H1 (cell line): ENCODE measurements at regions not wholly inside any gene's neighbourhood (a gene's known extent, or its start where the extent isn't known, plus 50 kb on each side); places are given as distances from the start of the nearest gene placed in this dataset.

Source experiments
- CTCF ChIA-PET: fragments of 300-600 bp; sonication (Branson Sonifier 250); formaldehyde crosslinking; loops from one replicate; lab custom pipeline; 2021; ENCODE audit not compliant: partially characterized antibody; lab: Charles Lee
- POLR2A ChIA-PET: fragments of 300-600 bp; sonication (Branson Sonifier 250); formaldehyde crosslinking; loops from one replicate; lab custom pipeline; 2021; ENCODE audit warnings: inconsistent platforms; ENCODE audit not compliant: partially characterized antibody; lab: Charles Lee
- DNase-seq, 2 experiments: peaks; one replicate each; pipeline versions ENCODE4 v3.0.0 to v3.0.0-alpha.2; 2010 to 2022; ENCODE audit warnings: low spot score in 2 of 2, low read depth in 1 of 2, mixed read lengths in 1 of 2
- FAIRE-seq: peaks from 2 replicates; lab custom pipeline; 2011; peaks lifted over from hg19 to GRCh38; lab: Jason Lieb, UNC
- H2AFZ ChIP-seq: 2 replicates; pipeline ENCODE4 v1.8.1; 2012; ENCODE audit warnings: low read length, inconsistent platforms
- H2AK5ac ChIP-seq: 2 replicates; pipeline ENCODE4 v1.6.1; 2013; ENCODE audit warnings: low read depth, low read length
- H2BK120ac ChIP-seq: replicated peaks from 2 replicates; pipeline ENCODE3; 2013; ENCODE audit warnings: low read depth, low read length, inconsistent platforms
- H2BK12ac ChIP-seq: 2 replicates; pipeline ENCODE4 v1.6.1; 2013; ENCODE audit warnings: low read depth, low read length
- H2BK15ac ChIP-seq: 2 replicates; pipeline ENCODE4 v1.6.1; 2013; ENCODE audit warnings: low read length
- H2BK20ac ChIP-seq: 2 replicates; pipeline ENCODE4 v1.6.1; 2013; ENCODE audit warnings: low read length
- H2BK5ac ChIP-seq: 2 replicates; pipeline ENCODE4 v1.6.1; 2013; ENCODE audit warnings: low read depth, low read length
- H3K14ac ChIP-seq: 2 replicates; pipeline ENCODE4 v1.6.1; 2013; ENCODE audit warnings: inconsistent platforms; ENCODE audit not compliant: insufficient read length
- H3K18ac ChIP-seq: 2 replicates; pipeline ENCODE4 v1.6.1; 2013; ENCODE audit warnings: low read length; ENCODE audit errors: extremely low read depth
- H3K23ac ChIP-seq: 2 replicates; pipeline ENCODE4 v1.6.1; 2013; ENCODE audit warnings: inconsistent platforms; ENCODE audit not compliant: insufficient read length
- H3K23me2 ChIP-seq: 2 replicates; pipeline ENCODE4 v1.6.1; 2013; ENCODE audit warnings: low read depth, low read length
- H3K27ac ChIP-seq: 2 replicates; pipeline ENCODE4 v1.6.1; 2011; ENCODE audit warnings: low read depth, low read length, inconsistent platforms
- H3K27me3 ChIP-seq, 4 experiments: replicated peaks in 1 of 4; 1 replicate in 1 of 4; 2 replicates in 3 of 4; pipeline versions ENCODE4 v1.6.1 to v1.8.1; 2011 to 2013; ENCODE audit warnings: low read length in 3 of 4, mild to moderate bottlenecking in 3 of 4, inconsistent platforms in 2 of 4, mixed read lengths in 2 of 4, moderate library complexity in 1 of 4; ENCODE audit not compliant: control insufficient read depth in 3 of 4, insufficient read depth in 3 of 4; ENCODE audit errors: extremely low read depth in 1 of 4
- H3K36me3 ChIP-seq, 4 experiments: 2 replicates each; pipeline versions ENCODE4 v1.6.1 to v1.8.1; 2011 to 2013; ENCODE audit warnings: mild to moderate bottlenecking in 4 of 4, low read length in 3 of 4, moderate library complexity in 2 of 4, control low read depth in 1 of 4, inconsistent platforms in 1 of 4; ENCODE audit not compliant: insufficient read depth in 4 of 4, control insufficient read depth in 2 of 4
- H3K4ac ChIP-seq: replicated peaks from 2 replicates; pipeline ENCODE3; 2013; ENCODE audit warnings: low read length, low read depth, mixed read lengths, inconsistent platforms; ENCODE audit not compliant: insufficient read length
- H3K4me1 ChIP-seq, 4 experiments: replicated peaks in 1 of 4; 1 replicate in 1 of 4; 2 replicates in 3 of 4; pipeline versions ENCODE4 v1.6.1 to v1.8.1; 2011 to 2013; ENCODE audit warnings: low read length in 3 of 4, inconsistent platforms in 2 of 4, mixed read lengths in 1 of 4; ENCODE audit not compliant: insufficient read depth in 4 of 4, control insufficient read depth in 3 of 4
- H3K4me2 ChIP-seq, 2 experiments: 2 replicates each; pipeline versions ENCODE4 v1.6.1 to v1.8.1; 2011 to 2013; ENCODE audit warnings: low read depth in 2 of 2, low read length in 2 of 2, control low read depth in 1 of 2, inconsistent platforms in 1 of 2, mild to moderate bottlenecking in 1 of 2; ENCODE audit not compliant: insufficient read depth in 1 of 2
- H3K4me3 ChIP-seq, 4 experiments: fragments of 200-600, 300-600 bp in 1 of 4; sonication (generic), shearing (Covaris generic), sonication (Bioruptor Twin) in 1 of 4; 2 replicates each; pipeline versions ENCODE4 v1.5.1 to v1.8.1; 2011 to 2016; ENCODE audit warnings: low read length in 4 of 4, low read depth in 3 of 4, control low read depth in 2 of 4, inconsistent platforms in 2 of 4, mild to moderate bottlenecking in 2 of 4, mixed read lengths in 1 of 4, moderate library complexity in 1 of 4; ENCODE audit not compliant: insufficient read depth in 2 of 4; ENCODE audit errors: extremely low read depth in 1 of 4
- H3K56ac ChIP-seq: replicated peaks from 2 replicates; pipeline ENCODE3; 2013; ENCODE audit warnings: low read depth, mild to moderate bottlenecking, mixed read lengths, low read length, inconsistent platforms; ENCODE audit not compliant: insufficient read length
- H3K79me1 ChIP-seq: 2 replicates; pipeline ENCODE4 v1.6.1; 2013; ENCODE audit warnings: low read depth, low read length, control low read depth
- H3K79me2 ChIP-seq, 2 experiments: 2 replicates each; pipeline versions ENCODE4 v1.6.1 to v1.8.1; 2012 to 2013; ENCODE audit warnings: low read length in 2 of 2, mild to moderate bottlenecking in 2 of 2, inconsistent platforms in 1 of 2; ENCODE audit not compliant: insufficient read depth in 2 of 2, control insufficient read depth in 1 of 2
- H3K9ac ChIP-seq, 4 experiments: replicated peaks in 1 of 4; 1 replicate in 1 of 4; 2 replicates in 3 of 4; pipeline versions ENCODE4 v1.6.1 to v1.8.1; 2011 to 2013; ENCODE audit warnings: low read depth in 3 of 4, low read length in 3 of 4, control low read depth in 2 of 4, mild to moderate bottlenecking in 2 of 4, moderate library complexity in 2 of 4, inconsistent platforms in 1 of 4; ENCODE audit errors: extremely low read depth in 1 of 4
- H3K9me3 ChIP-seq, 2 experiments: 2 replicates each; pipeline versions ENCODE4 v1.6.1 to v1.8.1; 2012 to 2013; ENCODE audit warnings: mild to moderate bottlenecking in 2 of 2, moderate library complexity in 2 of 2, control low read depth in 1 of 2, inconsistent platforms in 1 of 2, low read depth in 1 of 2, low read length in 1 of 2, mixed read lengths in 1 of 2; ENCODE audit not compliant: insufficient read depth in 2 of 2
- H4K20me1 ChIP-seq, 2 experiments: replicated peaks in 1 of 2; 2 replicates each; pipeline versions ENCODE3 to v1.8.1; 2011 to 2013; ENCODE audit warnings: inconsistent platforms in 2 of 2, low read length in 2 of 2, mild to moderate bottlenecking in 1 of 2; ENCODE audit not compliant: insufficient read depth in 2 of 2, control insufficient read depth in 1 of 2
- H4K5ac ChIP-seq: 2 replicates; pipeline ENCODE4 v1.6.1; 2013; ENCODE audit warnings: low read length, low read depth, mixed read lengths, inconsistent platforms; ENCODE audit not compliant: insufficient read length
- H4K8ac ChIP-seq: 2 replicates; pipeline ENCODE4 v1.8.0; 2013; ENCODE audit warnings: mild to moderate bottlenecking, moderate library complexity, low read length, inconsistent platforms; ENCODE audit not compliant: insufficient read depth; ENCODE audit errors: extremely low read depth
- H4K91ac ChIP-seq: replicated peaks from 2 replicates; pipeline ENCODE3; 2013; ENCODE audit warnings: low read length, mixed read lengths, inconsistent platforms; ENCODE audit not compliant: insufficient read length
- ATF3 ChIP-seq: IDR thresholded peaks from 2 replicates; pipeline ENCODE4 v1.6.1; 2011; ENCODE audit warnings: low read depth, mild to moderate bottlenecking, low read length; ENCODE audit not compliant: insufficient read depth
- CBX8 ChIP-seq: fragments of 300-800, 300-1000 bp; sonication (generic); IDR thresholded peaks from 2 replicates; pipeline ENCODE4 v1.7.1; 2016; ENCODE audit warnings: low read depth, low read length, borderline replicate concordance
- CTCF ChIP-seq, 3 experiments: IDR thresholded peaks; 1 replicate in 2 of 3; 2 replicates in 1 of 3; pipeline versions ENCODE4 v1.5.1 to v1.6.1; 2011; ENCODE audit warnings: low read length in 3 of 3, mild to moderate bottlenecking in 3 of 3, inconsistent platforms in 2 of 3, low read depth in 1 of 3, moderate library complexity in 1 of 3; ENCODE audit not compliant: insufficient read depth in 1 of 3; ENCODE audit errors: control extremely low read depth in 1 of 3
- HDAC2 ChIP-seq, 2 experiments: fragments of 300-600 bp in 1 of 2; sonication (generic) in 1 of 2; IDR thresholded peaks; 2 replicates each; pipeline ENCODE4 v1.6.1; 2011 to 2012; ENCODE audit warnings: low read depth in 2 of 2, low read length in 2 of 2, mild to moderate bottlenecking in 2 of 2, moderate library complexity in 2 of 2, borderline replicate concordance in 1 of 2, inconsistent platforms in 1 of 2
- MAFK ChIP-seq: IDR thresholded peaks from 2 replicates; pipeline ENCODE4 v1.6.1; 2012; ENCODE audit warnings: low read depth, mild to moderate bottlenecking, improper control_type of control experiment, low read length
- PHF8 ChIP-seq: fragments of 200-600 bp; sonication (generic); conservative IDR thresholded peaks from 2 replicates; pipeline ENCODE4 v1.7.1; 2012; ENCODE audit warnings: low read depth, mild to moderate bottlenecking, inconsistent platforms, low read length, moderate library complexity
- POLR2A ChIP-seq, 2 experiments: IDR thresholded peaks; 1 replicate in 1 of 2; 2 replicates in 1 of 2; pipeline ENCODE4 v1.6.1; 2011; ENCODE audit warnings: low read depth in 2 of 2, low read length in 2 of 2, mild to moderate bottlenecking in 2 of 2; ENCODE audit errors: control extremely low read depth in 1 of 2
- RBBP5 ChIP-seq: IDR thresholded peaks from 2 replicates; pipeline ENCODE4 v1.7.1; 2012; ENCODE audit warnings: low read depth, mild to moderate bottlenecking, inconsistent platforms, low read length, moderate library complexity, borderline replicate concordance
- RXRA ChIP-seq: IDR thresholded peaks from 2 replicates; pipeline ENCODE4 v1.6.1; 2011; ENCODE audit warnings: low read depth, mild to moderate bottlenecking, low read length, moderate library complexity; ENCODE audit not compliant: insufficient read depth
- SP4 ChIP-seq: IDR thresholded peaks from 2 replicates; pipeline ENCODE4 v1.6.1; 2012; ENCODE audit warnings: low read length, inconsistent platforms
- SRF ChIP-seq: IDR thresholded peaks from 2 replicates; pipeline ENCODE4 v1.6.1; 2011; ENCODE audit warnings: mild to moderate bottlenecking, low read depth, low read length, moderate library complexity
- TBP ChIP-seq: IDR thresholded peaks from 2 replicates; pipeline ENCODE4 v1.6.1; 2011; ENCODE audit warnings: low read depth, low read length, improper control_type of control experiment
- WGBS, 2 experiments: shearing (Covaris generic) in 1 of 2; methylation state at CpG; one replicate each; pipeline versions ENCODE4 v1.1.6 to v1.1.7; 2013 to 2015; ENCODE audit warnings: low lambda C conversion rate in 2 of 2, mixed read lengths in 2 of 2, inconsistent platforms in 1 of 2, low coverage in 1 of 2, missing lambda C conversion rate in 1 of 2; ENCODE audit not compliant: insufficient replicate concordance in 2 of 2, insufficient coverage in 1 of 2, insufficient read length in 1 of 2; ENCODE audit errors: extremely low coverage in 1 of 2, missing lambda C conversion rate in 1 of 2; 5-methylcytosine and 5-hydroxymethylcytosine counted together

- DNase-seq (no peak), FAIRE-seq (no peak)
- no peak overlapping the region for H4K8ac ChIP-seq
- H3K23me2 ChIP-seq: no peaks in the 10 kb centered on the region
- no peak overlapping the region for H2AK5ac ChIP-seq
- H3K4me3 ChIP-seq: no peak overlapping the region
- no peak overlapping the region for H3K14ac ChIP-seq
- no peak overlapping the region for H3K4ac ChIP-seq
- H4K91ac ChIP-seq: no peak overlapping the region
- no peak overlapping the region for H2AFZ ChIP-seq
- no peak overlapping the region for H3K18ac ChIP-seq
- no peak overlapping the region for H3K23ac ChIP-seq
- H3K36me3 ChIP-seq: no peaks in the 10 kb centered on the region
- H3K4me2 ChIP-seq: no peak overlapping the region
- H4K5ac ChIP-seq: no peak overlapping the region
- 85% methylated on average over 3 of the region's 3 CpGs; no CpG with 5 or more reads in 1 of the 2 experiments for WGBS, 2 experiments
- no peak overlapping the region for H2BK15ac ChIP-seq
- H3K4me1 ChIP-seq: no peaks in the 10 kb centered on the region
- H2BK12ac ChIP-seq: no peak overlapping the region
- no peaks in the 10 kb centered on the region for H3K79me1 ChIP-seq
- no peak overlapping the region for H2BK20ac ChIP-seq
- H2BK5ac ChIP-seq: no peak overlapping the region
- no peaks in the 10 kb centered on the region for H3K79me2 ChIP-seq
- H3K27ac ChIP-seq: no peak overlapping the region; the same call in 1 of the 2 replicates
- no peak overlapping the region for H3K56ac ChIP-seq
- H3K9ac ChIP-seq: no peak overlapping the region
- ChIA-PET POLR2A (interaction anchor here (0.6 kb wide), 1 partner anchor 384 kb away, joined by 3 read pairs; no protein-coding TSS in a partner anchor), CTCF (interaction anchor here (0.8 to 2.6 kb wide), 6 partner anchors 8 to 736 kb away, joined by 3 to 8 read pairs (median 3); no protein-coding TSS in a partner anchor)
- no peak overlapping the region for H2BK120ac ChIP-seq
- no peaks in the 10 kb centered on the region for H4K20me1 ChIP-seq
- H3K9me3 ChIP-seq: no peaks in the 10 kb centered on the region
- H3K27me3 ChIP-seq: no peaks in the 10 kb centered on the region
- TF ChIP-seq POLR2A (IDR thresholded peaks at IDR 0.05; ENCODE audit: control extremely low read depth in 1 of 2, low read depth in 2 of 2, low read length in 2 of 2) (no peak), CBX8 (no peak), RXRA (no peak), HDAC2 (IDR thresholded peaks at IDR 0.05; ENCODE audit: borderline replicate concordance in 1 of 2, low read depth in 2 of 2, low read length in 2 of 2) (no peak), SRF (no peak), ATF3 (no peak), SP4 (no peak), TBP (no peak), RBBP5 (no peak), PHF8 (no peak), CTCF (IDR thresholded peaks at IDR 0.05; ENCODE audit: control extremely low read depth in 1 of 3, insufficient read depth in 1 of 3, low read depth in 1 of 3, low read length in 3 of 3) (no peak), MAFK (no peak)
Measured at GRCh38 chr9:73061146-73061545, 90.5 kb upstream of the ANXA1 start.
